Heart left ventricle (tissue), 16 donors: ENCODE measurements at regions not wholly inside any gene's neighbourhood (a gene's known extent, or its start where the extent isn't known, plus 50 kb on each side); places are given as distances from the start of the nearest gene placed in this dataset.

Experiments used
- ATAC-seq, 4 donors: fragments of 200-7000 bp; cut with Tn5 transposase; one replicate each; pipeline ENCODE4 v1.9.1; 2020 to 2022; ENCODE audit warnings: moderate library complexity in 4 of 4, mild to moderate bottlenecking in 3 of 4, moderate number of reproducible peaks in 1 of 4
- DNase-seq, 5 donors: peaks; one replicate each; pipeline ENCODE4 v3.0.0-alpha.2; 2020
- H3K27ac ChIP-seq, 12 donors: fragments of 200-600 bp; sonication (generic) in 4 of 12; one replicate each; pipeline versions ENCODE4 v1.5.0 to v1.8.0; 2016 to 2022; ENCODE audit warnings: mild to moderate bottlenecking in 2 of 12
- H3K27me3 ChIP-seq, 9 donors: fragments of 200-600 bp; sonication (generic) in 2 of 9; one replicate each; pipeline versions ENCODE4 v1.5.1 to v1.8.0; 2016 to 2022; ENCODE audit warnings: mild to moderate bottlenecking in 3 of 9
- H3K36me3 ChIP-seq, 9 donors: fragments of 200-600 bp; sonication (generic) in 2 of 9; one replicate each; pipeline versions ENCODE4 v1.5.0 to v1.8.0; 2018 to 2022; ENCODE audit warnings: mild to moderate bottlenecking in 2 of 9
- H3K4me1 ChIP-seq, 12 donors: fragments of 200-600 bp; sonication (generic) in 4 of 12; one replicate each; pipeline versions ENCODE4 v1.5.0 to v1.8.0; 2016 to 2022; ENCODE audit warnings: mild to moderate bottlenecking in 3 of 12
- H3K4me3 ChIP-seq, 12 donors: fragments of 200-600 bp; sonication (generic) in 4 of 12; one replicate each; pipeline versions ENCODE4 v1.5.0 to v1.8.0; 2017 to 2022; ENCODE audit warnings: mild to moderate bottlenecking in 9 of 12, moderate library complexity in 4 of 12
- H3K9me3 ChIP-seq, 12 donors: fragments of 200-600 bp; sonication (generic) in 4 of 12; one replicate each; pipeline versions ENCODE4 v1.5.0 to v1.8.0; 2016 to 2022; ENCODE audit warnings: mild to moderate bottlenecking in 1 of 12
- CTCF ChIP-seq, 12 donors: fragments of 200-600 bp; sonication (generic) in 4 of 12; IDR thresholded peaks; one replicate each; pipeline versions ENCODE4 v1.5.0 to v1.8.0; 2018 to 2022; ENCODE audit warnings: antibody characterized with exemption in 12 of 12, mild to moderate bottlenecking in 5 of 12
- POLR2A ChIP-seq, 2 donors: fragments of 450-650 bp; IDR thresholded peaks; one replicate each; pipeline ENCODE4 v1.6.1; 2017; ENCODE audit warnings: antibody characterized with exemption in 2 of 2, mild to moderate bottlenecking in 2 of 2, moderate library complexity in 2 of 2
- WGBS, 4 donors: extraction: QIAGEN DNeasy Blood & Tissue Kit in 2 of 4; methylation state at CpG; one replicate each; pipeline versions ENCODE4 v1.1.5 to v1.1.7; 2013 to 2018; 5-methylcytosine and 5-hydroxymethylcytosine counted together
- intact Hi-C, 10 donors: fragments of 100-400 bp; cut with DNase I; formaldehyde crosslinking; loops; one replicate each; pipeline versions ENCODE4 v1.11.1 to v1.14.2; 2022
- donor health status: ischemic (EF 13 %, LVEDD 7.1; RV severe dilation, severe dysfunction).
- donor health status: healthy with polysubstance abuse.
- donor health status: DM: no; HTN: yes; CAD: no.
- donor health status: DM: no; HTN: no; CAD: no.
- donor health status: ischemic (EF 25% LVEDD 6.9; RV normal size, moderate dysfunction).
- donor health status: ischemic (EF 25% LVEDD 5.7; RV mildly dilated, moderate dysfunction).
- donor health status: healthy.
- donor health status: DM: yes; HTN: yes; CAD: no.
- donor health status: ischemic (EF 35%, LVEDD 5.7; RV mildly dilated, moderate dysfunction).
- donor health status: nonischemic (EF 11% LVEDD 7.7; RV severe dilation, severe dysfunction).
- donor health status: DM: yes; HTN: yes; CAD: no.
- donor health status: PGD.
- donor health status: ischemic (EF 29% LVEDD 5.4; RV normal size, mild dysfunction).
- donor health status: nonischemic (EF 23%, LVEDD 6.1; RV moderate dilation, normal function).

GRCh38 chr18:73147590-73147989 lies 279.8 kb upstream of the NETO1 start:
- H3K9me3 ChIP-seq, result peaks cover 0 to 15% (median 0%) of the 10 kb centered on the region in 12 donors
- no peaks in the 10 kb centered on the region for H3K4me1 ChIP-seq
- no peak for ATAC-seq
- no peak overlapping the region for H3K27ac ChIP-seq
- H3K4me3 ChIP-seq, result no peak overlapping the region
- intact Hi-C loops, result no loop called here
- 69 to 84% (median 72%) methylated on average over 3 of the region's 3 CpGs for WGBS, 4 donors
- no peak for DNase-seq
- H3K27me3 ChIP-seq, result no peaks in the 10 kb centered on the region
- no peak for TF ChIP-seq CTCF (IDR thresholded peaks at IDR 0.05)
- TF ChIP-seq POLR2A (IDR thresholded peaks at IDR 0.05), result no peak
- H3K36me3 ChIP-seq, result no peaks in the 10 kb centered on the region

- no peak overlapping the region for H3K4me3 ChIP-seq
- H3K9me3 ChIP-seq, result peaks cover 0 to 14% (median 0%) of the 10 kb centered on the region in 12 donors
- intact Hi-C loops, result no loop called here
- H3K27me3 ChIP-seq, result no peaks in the 10 kb centered on the region
- DNase-seq, result no peak
- TF ChIP-seq POLR2A (IDR thresholded peaks at IDR 0.05), result no peak
- TF ChIP-seq CTCF (IDR thresholded peaks at IDR 0.05), result no peak
- ATAC-seq, result no peak
- H3K27ac ChIP-seq, result no peak overlapping the region
- no peaks in the 10 kb centered on the region for H3K36me3 ChIP-seq
- no peaks in the 10 kb centered on the region for H3K4me1 ChIP-seq
- 91 to 97% (median 93%) methylated on average over 1 of the region's 1 CpG for WGBS, 4 donors
Observed at GRCh38 chr18:73144030-73144429, 276.2 kb upstream of the NETO1 start.

GRCh38 chr18:73136134-73136533 lies 268.3 kb upstream of the NETO1 start:
- peak in 9 of 12 donors; percentile 16 to 48 (median 34) for TF ChIP-seq CTCF (IDR thresholded peaks at IDR 0.05)
- TF ChIP-seq POLR2A (IDR thresholded peaks at IDR 0.05), result no peak
- Histone ChIP-seq H3K27ac (no peak overlapping the region), H3K9me3 (no peaks in the 10 kb centered on the region), H3K27me3 (no peaks in the 10 kb centered on the region), H3K36me3 (no peaks in the 10 kb centered on the region), H3K4me1 (no peaks in the 10 kb centered on the region), H3K4me3 (no peak overlapping the region)
- ATAC-seq (no peak), DNase-seq (no peak)
- WGBS, 4 donors, result 37 to 55% (median 44%) methylated on average over 2 of the region's 2 CpGs
- intact Hi-C loops, result loop anchor here in 8 of 10 donors (2.0 to 10.0 kb wide), 4 partner anchors 371 to 375 kb away; no protein-coding TSS in a partner anchor

GRCh38 chr18:73124175-73124574 lies 256.4 kb upstream of the NETO1 start:
- Histone ChIP-seq H3K4me1 (no peaks in the 10 kb centered on the region), H3K36me3 (no peaks in the 10 kb centered on the region), H3K27me3 (no peaks in the 10 kb centered on the region), H3K4me3 (no peak overlapping the region), H3K27ac (peak overlapping the region in 1 of 12 donors; percentile 37), H3K9me3 (no peaks in the 10 kb centered on the region)
- WGBS, 4 donors, result 39 to 55% (median 52%) methylated on average over 2 of the region's 2 CpGs
- TF ChIP-seq POLR2A (IDR thresholded peaks at IDR 0.05), result no peak
- no peak for TF ChIP-seq CTCF (IDR thresholded peaks at IDR 0.05)
- ATAC-seq, result peak in 2 of 4 donors; percentile 59 to 64
- no peak for DNase-seq
- intact Hi-C loops, result no loop called here
